GM19025 (cell line): ENCODE measurements at regions not wholly inside any gene's neighbourhood (a gene's known extent, or its start where the extent isn't known, plus 50 kb on each side); places are given as distances from the start of the nearest gene placed in this dataset.
"Not testable (repeated sequence)": the region's sequence is repeated elsewhere in the genome, so short reads cannot be mapped to it uniquely, and the experiment has no call there.

Experiments used
- ATAC-seq: cut with Tn5 transposase; IDR thresholded peaks from one replicate; pipeline ENCODE4 v1.9.1; 2021; ENCODE audit warnings: mild to moderate bottlenecking, low read depth, moderate library complexity; ENCODE audit not compliant: unreplicated experiment

- not testable (repeated sequence) for ATAC-seq
These were observed 399.4 kb upstream of the TENM3 start for GRCh38 chr4:181843797-181844196.

- ATAC-seq: no peak
These were observed 397.6 kb upstream of the TENM3 start for GRCh38 chr4:181845617-181846016.

- ATAC-seq: no peak
These were observed 396.3 kb upstream of the TENM3 start for GRCh38 chr4:181846934-181847333.

- ATAC-seq: no peak
These were observed 394.8 kb upstream of the TENM3 start for GRCh38 chr4:181848357-181848756.

GRCh38 chr4:181849472-181849871 lies 393.7 kb upstream of the TENM3 start:
- ATAC-seq: no peak

- no peak for ATAC-seq
These were observed 389.2 kb upstream of the TENM3 start for GRCh38 chr4:181853881-181854511.

GRCh38 chr4:181855307-181855706 lies 387.9 kb upstream of the TENM3 start:
- no peak for ATAC-seq

GRCh38 chr4:181857471-181857870 lies 385.7 kb upstream of the TENM3 start:
- not testable (repeated sequence) for ATAC-seq

GRCh38 chr4:181858741-181859140 lies 384.5 kb upstream of the TENM3 start:
- no peak for ATAC-seq

GRCh38 chr4:181859439-181859838 lies 383.8 kb upstream of the TENM3 start:
- ATAC-seq: no peak

- no peak for ATAC-seq
These were observed 383.0 kb upstream of the TENM3 start for GRCh38 chr4:181860157-181860556.

GRCh38 chr4:181860668-181861067 lies 382.5 kb upstream of the TENM3 start:
- no peak for ATAC-seq

- no peak for ATAC-seq
These were observed 379.3 kb upstream of the TENM3 start for GRCh38 chr4:181863856-181864255.

- ATAC-seq: no peak
These were observed 372.9 kb upstream of the TENM3 start for GRCh38 chr4:181870326-181870725.

- ATAC-seq: no peak
These were observed 368.6 kb upstream of the TENM3 start for GRCh38 chr4:181874602-181875001.

GRCh38 chr4:181877329-181877848 lies 365.8 kb upstream of the TENM3 start:
- no peak for ATAC-seq

- ATAC-seq: no peak
These were observed 353.2 kb upstream of the TENM3 start for GRCh38 chr4:181890031-181890430.

GRCh38 chr4:181890911-181891310 lies 352.3 kb upstream of the TENM3 start:
- ATAC-seq: no peak

- no peak for ATAC-seq
These were observed 346.6 kb upstream of the TENM3 start for GRCh38 chr4:181896614-181897013.

GRCh38 chr4:181897935-181898334 lies 345.3 kb upstream of the TENM3 start:
- no peak for ATAC-seq

GRCh38 chr4:181902404-181902803 lies 340.8 kb upstream of the TENM3 start:
- ATAC-seq: not testable (repeated sequence)

- ATAC-seq: no peak
These were observed 337.5 kb upstream of the TENM3 start for GRCh38 chr4:181905708-181906107.

- no peak for ATAC-seq
These were observed 335.0 kb upstream of the TENM3 start for GRCh38 chr4:181908168-181908567.
